Activated CD4-positive, alpha-beta T cell treated with anti-CD3 and anti-CD28 coated beads, Interleukin-10, Interleukin-2, amounts not matched to agents 100 ng/mL and 50 ng/mL, durations not matched to agents 16 hours and 8 hours (primary cell): ENCODE measurements at regions not wholly inside any gene's neighbourhood (a gene's known extent, or its start where the extent isn't known, plus 50 kb on each side); places are given as distances from the start of the nearest gene placed in this dataset.

Source experiments
- DNase-seq: peaks from one replicate; pipeline ENCODE4 v3.0.0-alpha.2; 2020

DNA sequence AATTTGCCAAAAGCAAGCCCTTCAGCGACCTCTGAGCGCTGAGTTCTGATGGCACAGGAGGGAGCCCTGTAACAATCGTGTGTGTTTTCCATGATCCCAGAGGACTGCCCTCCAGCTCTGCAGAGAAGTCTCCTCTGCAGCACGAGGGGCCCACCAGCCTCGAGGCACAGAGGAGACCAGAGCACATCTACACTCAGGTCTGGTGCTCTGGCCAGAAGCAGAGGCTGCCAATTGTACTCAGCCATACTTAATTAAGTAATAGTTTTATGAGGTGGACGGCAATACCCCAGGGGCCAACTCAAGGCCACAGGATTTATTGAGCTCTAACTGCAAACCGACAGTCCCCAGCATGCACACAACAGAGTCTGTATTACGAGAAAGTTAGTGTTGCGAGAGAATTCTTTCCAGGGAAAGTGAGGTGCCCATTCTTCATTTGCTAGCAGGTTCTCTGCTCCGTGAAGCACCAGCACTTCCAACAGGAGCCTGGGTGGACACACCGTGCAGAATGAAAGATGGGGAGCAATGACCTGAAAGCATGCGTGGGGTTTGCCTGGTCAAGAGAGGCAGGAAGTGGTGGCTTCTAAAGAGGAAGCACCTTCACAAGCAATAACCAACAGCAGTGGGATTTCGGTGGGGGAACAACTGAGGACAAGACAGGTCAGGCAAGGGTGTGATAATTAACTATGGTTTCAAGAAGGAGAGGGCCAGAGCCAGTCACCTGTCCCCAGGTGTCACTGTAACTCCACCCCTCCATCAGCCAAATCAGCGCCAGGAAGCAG, 92.8 kb upstream of the FOXC1 start:
- DNase-seq: no peak

DNA sequence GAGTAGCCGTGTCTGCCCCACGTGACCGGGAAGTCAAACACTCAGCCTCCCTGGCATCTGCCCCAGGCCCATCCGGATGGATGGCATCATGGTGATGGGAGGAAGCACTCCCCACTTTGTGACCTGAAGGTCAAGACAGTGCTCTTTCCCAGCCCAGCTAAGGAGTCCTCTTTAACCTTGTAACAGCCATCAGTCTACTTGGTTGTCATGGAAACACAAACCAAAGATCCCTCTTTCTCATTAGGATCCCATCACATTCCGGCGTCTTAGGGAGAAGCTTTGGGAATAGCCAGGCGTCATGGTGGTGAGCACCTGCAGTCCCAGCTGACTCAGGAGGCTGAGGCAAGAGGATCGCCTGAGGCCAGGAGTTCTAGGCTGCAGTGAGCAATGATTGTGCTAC, 90.9 kb upstream of the FOXC1 start:
- no peak for DNase-seq

DNA sequence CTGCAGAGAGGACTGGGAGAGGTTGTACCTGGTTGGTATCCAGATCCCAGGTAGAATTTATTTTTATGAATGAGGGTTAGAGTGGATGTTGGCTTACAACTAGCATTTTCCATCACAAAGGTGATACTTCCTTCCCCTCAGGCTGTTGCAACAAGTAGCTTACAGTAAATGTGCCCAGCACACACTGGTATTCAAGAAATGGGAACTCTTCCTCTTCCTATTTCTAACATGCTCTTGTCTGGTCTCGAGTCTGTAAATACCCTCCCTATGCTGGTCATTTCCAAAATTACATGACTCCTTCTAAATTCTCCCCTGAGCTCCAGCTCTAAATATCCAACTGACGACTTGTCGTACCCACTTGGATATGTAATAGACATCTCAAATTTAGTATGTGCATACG, 90.1 kb upstream of the FOXC1 start:
- DNase-seq: no peak

DNA sequence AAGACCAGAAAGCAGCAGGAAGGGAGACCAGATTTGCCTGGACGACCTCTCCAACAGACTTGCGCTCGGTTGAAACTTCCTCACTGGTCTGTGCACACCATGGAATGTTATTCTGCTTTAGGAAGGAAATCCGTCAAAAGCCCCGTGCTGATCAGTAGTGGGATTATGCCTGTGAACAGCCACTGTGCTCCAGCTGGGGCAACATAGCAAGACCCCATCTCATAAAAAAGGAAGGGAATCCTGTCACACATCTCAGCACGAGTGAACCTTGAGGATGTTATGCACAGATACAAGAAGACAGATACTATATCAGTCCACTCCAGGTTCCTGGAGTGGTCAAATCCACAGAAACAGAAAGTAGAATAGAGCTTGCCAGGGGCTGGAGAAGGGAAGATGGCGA, 86.9 kb upstream of the FOXC1 start:
- DNase-seq: no peak

DNA sequence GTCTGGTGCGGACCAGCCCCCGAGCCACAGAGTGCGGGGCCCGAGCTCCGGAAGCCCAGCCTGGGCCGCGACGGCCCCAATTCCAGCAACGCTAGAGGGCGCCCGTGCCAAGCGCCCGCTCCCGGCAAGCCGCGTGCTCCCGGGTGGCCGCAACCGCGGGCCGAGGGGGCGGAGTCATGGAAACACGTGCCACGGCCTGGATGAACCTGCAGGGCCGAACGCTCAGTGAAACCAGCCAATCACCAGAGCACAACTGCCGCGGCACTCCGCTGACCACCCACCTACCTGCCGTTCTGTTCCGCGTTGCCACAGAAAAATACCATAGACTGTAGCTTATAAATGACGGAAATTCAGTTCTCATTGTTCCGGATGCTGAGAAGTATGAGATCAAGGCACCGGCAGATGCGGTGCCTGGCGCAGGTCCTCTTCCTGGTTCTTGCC, 85.7 kb upstream of the FOXC1 start:
- DNase-seq: peak; percentile 85

DNA sequence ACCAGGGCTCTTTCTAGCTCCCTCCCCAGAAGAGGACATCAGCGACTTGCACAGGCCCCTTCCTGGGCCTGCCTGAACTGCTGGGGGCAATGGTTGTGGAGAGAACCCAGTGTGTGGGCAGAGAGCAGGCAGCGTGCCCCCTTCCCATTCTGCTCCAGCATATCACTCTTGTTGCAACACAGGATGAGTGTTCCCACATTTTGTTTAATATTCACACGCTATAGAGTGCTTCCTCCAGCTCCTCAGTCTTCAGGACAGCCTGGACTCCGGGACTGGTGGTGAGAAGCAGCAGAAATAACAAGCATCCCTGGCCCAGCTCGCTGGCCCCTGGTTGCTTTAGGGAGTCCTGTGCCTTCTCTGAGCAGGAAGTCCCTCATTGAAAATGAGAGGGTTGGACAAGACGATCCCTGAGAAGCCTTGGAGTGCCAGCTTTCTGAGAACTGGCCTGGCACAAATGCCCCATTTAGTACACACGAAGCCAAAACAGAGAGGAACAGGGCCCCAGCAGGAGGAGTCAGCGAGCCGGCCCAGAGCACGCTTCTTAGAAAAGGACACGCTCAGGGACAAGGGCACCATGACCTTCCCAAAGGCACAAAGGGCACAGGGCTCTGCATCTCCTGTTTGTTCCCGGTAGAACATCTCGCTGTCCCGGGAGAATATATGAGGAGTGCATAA, 84.2 kb upstream of the FOXC1 start:
- no peak for DNase-seq

DNA sequence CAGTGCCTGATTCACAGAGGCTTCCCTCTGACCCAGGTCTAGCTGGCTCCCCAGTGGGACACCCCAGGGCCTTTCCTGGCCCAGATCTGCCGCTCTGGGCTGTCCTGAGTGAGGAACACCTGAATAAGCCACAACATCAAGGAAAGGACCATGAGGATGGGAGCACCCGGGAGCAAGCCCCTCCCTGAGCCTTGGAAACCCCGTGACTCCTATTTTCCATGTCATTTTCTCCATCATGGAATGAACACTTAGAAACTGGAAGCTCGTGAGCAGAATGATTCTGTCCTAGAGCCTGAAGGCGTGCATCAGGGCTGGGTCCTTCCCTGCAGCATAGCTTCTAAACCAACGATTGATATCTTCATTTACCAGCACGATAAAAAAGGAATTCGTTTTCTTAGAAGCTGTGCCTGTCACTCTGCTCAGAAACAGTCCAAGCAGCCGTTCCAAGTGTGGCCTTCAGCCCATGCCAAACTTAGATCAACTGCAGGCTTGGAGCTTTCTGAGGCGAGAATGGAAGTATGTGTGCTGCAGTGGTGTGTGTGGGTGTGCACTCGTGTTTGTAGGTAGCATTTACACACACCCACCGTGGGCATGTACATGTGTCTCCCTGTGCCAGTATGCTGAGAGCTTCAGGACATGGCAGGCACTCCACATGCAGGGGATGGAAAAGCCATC, 83.2 kb upstream of the FOXC1 start:
- no peak for DNase-seq

DNA sequence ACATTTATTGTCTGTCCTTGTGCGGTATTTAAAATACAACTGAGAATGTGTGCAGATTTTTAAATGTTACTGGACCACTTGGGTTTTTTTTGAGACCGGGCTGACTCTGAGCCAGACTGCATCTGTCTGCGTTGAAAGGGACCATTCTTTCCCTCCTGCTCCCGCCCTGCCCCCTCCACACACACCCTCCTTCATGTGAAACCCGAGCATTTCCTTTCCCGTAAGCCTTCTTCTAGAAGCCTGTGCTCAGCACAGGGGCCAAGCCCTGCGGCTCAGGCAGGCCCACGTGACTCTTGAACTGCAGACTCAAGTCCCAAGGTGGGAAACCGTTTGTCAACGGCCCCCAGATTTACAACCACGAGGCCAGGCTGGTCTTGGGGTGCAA, 82.7 kb upstream of the FOXC1 start:
- DNase-seq: peak; percentile 60

DNA sequence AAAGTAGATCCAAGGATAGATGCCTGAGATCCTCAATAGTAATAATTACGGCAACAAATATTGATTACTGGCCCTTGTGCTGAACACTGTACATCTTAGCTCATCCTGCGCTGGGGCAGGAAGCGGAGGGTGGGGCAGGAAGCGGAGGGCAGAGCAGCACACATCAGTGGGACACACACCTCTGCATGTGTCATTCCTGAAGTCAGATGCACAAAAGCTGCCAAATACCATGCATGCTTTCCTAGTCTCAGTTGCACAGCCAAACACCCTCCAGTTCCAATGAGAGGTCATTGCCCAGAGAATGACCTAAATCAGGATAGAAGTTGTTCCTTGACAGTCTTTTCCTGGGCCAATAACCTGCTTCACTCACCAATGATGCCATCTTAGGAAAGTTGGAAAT, 74.4 kb upstream of the FOXC1 start:
- peak; percentile 58 for DNase-seq

DNA sequence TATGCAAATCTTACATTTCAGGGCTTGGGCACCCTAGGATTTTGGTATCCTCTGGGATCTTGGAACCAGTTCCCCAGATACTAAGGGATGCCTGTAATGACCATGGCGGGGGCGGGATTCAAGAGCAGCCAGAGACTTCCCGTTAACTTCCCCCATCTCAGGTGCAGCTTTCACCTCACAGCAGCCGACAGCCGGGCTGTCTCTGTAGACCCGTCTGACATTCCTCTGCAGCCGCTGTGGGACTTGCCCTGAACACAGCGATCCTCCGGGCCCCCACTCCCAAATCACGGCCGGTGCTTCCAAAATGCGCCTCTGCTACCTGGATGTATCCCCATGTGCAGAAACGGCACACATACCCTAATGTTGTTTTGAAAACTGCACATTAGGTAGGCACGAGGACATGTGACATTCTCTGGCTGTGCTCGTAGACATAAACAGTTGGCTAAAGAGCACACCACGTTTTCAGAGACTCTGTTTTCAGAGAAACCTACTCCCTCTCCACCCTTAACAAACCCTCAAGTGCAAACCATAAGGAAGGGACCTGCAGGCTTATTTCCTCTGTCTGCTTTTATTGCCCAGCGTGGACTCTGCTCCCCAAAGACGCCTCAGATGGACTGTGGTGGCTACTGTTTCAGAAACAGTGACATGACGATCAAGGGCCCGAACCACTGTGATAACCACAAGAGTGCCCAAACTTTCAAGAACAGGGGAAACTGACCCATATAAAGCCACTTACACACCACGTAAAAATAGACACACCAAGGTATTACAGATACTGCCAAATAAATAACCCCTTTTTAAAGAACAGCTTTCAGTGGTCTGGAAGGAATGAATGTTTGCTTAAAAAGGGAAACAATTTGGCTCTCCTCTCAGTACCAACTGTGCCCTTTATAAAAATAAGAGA, 72.9 kb upstream of the FOXC1 start:
- no peak for DNase-seq

DNA sequence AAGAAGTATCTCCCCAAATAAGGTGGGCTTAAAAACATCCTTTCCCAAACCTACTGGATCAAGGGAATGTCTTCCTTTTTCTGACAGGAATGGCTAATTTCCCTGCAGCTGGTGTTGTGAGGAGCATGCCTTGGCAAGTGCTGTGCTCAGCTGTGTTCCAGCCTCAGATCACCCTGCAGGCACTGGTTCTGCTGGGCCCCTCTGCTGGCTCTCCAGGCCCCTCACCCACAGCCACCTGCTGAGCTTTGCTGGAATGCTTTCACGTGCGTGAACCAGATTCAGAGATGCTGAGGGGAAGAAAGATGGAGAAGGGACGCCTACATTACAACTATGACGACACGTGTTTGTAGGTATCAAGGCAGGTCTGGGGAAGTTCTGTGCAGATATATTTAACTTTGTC, 71.3 kb upstream of the FOXC1 start:
- no peak for DNase-seq

DNA sequence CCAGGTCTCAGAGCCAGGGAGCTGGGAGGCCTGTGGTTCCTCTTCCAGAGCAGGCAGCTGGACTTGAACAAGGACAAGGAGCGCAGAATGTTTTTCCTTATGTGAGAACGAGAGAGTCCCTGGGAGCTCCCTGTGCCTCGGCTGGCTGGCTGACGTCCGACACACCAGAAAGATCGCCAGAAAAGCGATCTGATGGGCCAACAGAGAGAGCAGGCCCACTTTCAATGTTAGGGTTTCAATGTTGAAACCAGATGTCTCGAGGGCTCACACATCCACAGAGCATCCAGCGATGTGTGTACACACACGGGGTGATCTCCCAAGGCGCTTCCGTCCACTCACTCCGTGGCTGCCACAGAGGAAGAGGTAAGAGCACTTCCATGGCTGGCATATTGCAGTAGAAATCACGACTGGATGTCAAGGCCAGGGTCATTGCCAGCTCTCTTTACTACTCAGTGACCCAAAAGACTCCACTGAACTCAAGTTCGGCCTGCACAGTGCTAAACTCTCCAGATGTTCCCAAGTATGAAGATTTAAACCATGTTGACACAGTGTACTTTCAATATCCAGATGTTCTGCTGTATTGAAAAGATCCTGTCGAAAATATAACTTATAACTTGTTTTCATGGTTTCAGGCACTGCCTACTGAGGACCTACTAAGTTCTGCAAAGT, 70.8 kb upstream of the FOXC1 start:
- no peak for DNase-seq

DNA sequence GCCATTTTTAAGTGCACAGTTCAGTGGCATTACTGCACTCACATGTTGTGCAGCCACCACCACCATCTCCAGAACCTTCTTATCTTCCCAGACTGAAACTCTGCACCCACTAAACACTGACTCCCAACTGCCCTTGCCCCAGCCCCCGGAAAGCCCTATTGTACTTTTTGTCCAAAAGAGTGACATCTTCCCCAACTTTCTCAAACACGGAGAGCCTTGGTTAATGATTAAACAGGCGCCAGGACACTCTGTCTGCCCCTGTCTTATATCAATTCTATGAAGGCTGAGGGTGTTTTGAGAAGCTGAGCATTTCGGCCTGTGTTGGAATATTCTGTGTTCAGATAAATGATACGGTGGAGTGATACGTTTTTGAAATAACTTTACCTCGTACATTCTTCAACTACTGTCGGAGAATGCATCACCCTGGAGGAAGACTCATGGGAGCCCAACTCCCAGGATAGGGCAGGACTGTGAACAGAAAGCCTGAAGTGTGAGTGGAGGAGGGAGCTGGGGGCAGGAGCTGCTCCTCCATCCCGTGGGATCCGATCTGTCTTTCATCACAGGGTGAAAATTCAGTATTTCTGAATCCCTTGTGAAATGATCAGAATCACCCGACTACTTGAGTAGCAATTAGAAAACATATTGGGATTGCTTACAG, 68.7 kb upstream of the FOXC1 start:
- no peak for DNase-seq

DNA sequence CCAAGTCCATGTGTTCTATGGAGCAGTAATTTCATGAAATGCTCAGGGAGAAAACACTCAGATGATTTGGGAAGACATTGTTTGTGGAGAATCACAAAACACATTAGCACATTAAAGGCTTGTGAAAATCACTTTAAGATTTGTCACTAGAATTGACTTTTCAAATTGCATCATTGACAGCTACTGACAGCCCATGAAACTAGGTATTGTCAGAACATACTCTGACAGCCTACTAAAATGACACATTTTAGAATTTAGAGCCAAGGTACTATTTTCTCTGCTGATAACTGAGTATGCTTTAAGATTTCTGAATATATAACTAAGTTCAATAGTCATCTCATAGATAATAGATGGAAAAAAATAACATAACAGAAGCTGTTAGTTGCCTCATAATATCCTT, 67.4 kb upstream of the FOXC1 start:
- no peak for DNase-seq

DNA sequence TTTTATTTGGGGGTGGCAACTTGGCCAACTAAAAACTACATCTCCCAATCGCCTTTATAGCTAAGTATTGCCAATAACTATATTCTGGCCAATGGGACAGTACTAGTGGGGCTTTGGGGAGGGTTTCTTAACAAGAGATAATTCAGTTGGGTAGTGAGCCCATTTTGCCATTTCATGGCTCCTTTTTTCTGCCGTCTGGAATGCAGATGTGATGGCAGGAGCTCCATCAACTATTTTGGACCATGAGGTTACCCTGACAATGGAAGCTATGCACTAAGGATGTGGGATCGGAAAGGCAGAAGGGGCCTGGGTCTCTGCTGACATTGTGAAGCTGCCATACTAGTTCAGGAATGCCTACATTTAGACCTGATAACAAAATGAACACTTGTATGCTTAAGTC, 67.0 kb upstream of the FOXC1 start:
- DNase-seq: no peak

DNA sequence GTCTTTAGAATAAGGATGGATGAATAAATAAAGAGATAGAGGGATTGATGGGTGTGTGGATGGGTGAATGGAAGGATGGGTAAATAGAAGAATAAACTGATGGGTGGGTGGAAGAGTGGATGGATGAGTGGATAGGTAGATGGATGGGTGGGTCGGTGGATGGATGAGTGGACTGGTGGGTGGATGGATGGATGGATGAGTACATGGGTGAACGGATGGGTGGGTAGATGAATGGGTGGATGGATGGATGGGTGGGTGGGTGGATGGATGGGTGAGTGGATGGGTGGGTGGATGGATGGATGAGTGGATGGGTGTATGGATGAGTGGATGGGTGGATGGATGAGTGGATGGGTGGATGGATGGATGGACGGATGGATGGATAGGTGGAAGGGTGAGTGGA, 65.7 kb upstream of the FOXC1 start:
- no peak for DNase-seq

DNA sequence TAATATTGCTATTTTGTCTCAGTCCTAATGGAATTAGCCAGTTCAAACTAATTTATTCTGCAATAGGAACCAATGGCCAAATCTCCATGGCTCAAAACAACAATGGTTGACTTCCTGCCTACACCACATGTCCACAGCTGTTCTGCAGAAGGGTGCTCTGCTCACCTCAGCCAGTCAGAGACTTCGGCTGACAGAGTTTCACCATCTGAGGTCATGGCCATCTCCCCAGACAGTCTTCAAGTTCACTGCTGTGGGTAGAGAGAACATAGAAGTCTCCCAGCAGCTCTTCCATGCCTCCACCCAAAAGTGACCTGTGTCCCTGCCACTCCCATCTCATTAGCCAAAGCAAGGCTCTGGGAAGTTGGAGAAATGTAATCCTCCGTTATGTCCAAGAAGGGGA, 65.1 kb upstream of the FOXC1 start:
- no peak for DNase-seq

DNA sequence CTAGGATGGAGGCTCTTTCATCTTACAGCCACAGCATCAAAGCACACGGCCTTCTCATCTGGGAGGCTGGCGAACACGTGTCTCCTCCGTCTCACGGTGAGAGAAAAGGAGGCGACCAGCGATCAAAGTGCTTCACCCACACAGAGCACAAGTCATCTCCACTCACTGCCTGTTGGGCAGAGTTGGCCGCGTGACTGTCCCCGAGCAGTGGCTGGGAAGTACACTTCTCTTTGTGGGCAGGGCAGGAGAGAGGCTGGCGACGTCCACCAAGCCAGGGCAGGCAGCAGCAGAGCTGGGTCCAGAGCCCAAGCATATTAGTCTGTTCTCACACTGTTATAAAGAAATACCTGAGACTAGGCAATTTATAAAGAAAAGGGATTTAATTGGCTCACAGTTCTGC, 64.1 kb upstream of the FOXC1 start:
- no peak for DNase-seq

DNA sequence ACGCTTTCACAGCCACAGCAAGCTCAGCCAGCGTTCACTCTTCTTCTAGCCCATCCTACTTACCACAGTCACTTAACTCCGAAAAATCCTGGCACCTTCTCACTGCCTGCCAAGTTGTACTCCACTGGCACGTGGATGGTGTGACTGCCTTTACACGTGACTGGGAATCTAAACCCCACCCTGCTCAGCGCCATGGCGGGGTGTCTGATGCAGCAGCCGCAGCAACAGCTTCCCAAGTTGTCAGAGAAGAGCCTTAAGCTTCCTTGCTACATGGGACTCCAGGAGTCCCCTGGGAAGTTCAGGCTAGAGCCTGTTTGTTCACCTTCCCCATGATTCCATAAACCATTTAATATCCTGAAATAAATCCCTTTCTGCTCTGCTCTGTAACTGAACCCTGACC, 61.9 kb upstream of the FOXC1 start:
- no peak for DNase-seq

DNA sequence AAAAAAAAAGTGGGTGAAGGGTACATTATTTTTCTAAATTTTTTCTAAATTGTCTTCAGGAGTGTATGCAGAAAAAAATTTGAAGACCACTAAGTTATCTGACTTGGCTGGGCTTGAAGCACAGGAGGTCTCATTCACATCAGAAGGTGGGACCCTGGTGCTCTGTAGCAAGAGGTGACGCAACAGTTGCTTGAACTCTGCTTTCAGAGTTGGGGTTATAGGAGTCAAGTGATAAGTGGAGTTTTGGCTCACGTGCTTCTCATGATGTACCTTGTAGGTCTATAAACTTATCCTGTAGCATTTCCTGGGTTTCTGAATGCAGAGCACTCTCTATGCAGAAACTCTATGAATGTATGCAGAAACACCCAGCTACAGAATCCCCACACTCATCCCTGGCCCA, 58.5 kb upstream of the FOXC1 start:
- DNase-seq: no peak

DNA sequence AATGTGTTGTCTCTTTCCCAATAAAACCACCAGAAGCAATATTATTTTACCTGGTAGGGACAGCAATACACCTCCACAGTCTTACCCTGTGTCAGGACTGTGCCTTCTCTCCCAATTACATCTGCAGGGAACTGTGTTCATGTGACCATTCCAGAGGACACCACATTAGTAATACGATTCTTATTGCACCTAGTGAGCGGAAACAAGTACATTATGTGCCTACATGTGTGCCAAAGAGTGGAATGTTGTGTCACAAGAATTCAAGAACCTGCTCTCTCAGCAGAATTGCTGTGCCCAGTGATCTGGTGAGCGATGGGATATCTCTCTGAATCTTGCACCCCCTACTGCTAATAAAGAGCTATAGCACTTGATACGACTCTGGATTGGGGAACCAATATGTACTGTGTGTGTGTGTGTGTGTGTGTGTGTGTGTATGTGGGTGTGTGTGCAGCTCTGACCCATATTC, 57.4 kb upstream of the FOXC1 start:
- peak; percentile 29 for DNase-seq

DNA sequence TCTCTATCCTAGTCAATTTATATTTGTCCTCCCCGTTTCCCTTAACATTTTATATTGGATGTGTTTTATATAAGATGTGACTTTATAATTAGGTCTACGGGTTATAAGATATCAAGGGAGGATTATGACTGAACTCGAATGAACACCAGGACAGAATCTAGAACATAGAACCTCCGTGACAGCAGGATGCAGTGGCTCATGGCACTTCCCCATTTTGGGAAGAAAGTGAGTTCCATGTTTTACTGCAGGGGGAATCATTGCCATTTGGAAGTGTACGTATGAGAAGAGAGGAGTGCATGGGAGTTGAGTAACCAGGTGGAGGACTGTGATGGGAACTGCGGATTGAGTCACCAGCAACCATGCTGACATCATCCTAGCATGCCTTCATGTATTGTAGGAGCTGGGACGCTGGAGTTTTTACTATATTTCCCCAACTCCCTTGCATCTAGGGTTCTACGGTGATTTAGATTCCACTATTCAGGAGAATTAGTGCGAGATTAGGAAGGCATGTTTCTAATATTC, 56.1 kb upstream of the FOXC1 start:
- no peak for DNase-seq
